Left ventricle myocardium inferior (tissue), 1 donor: ENCODE measurements at regions not wholly inside any gene's neighbourhood (a gene's known extent, or its start where the extent isn't known, plus 50 kb on each side); places are given as distances from the start of the nearest gene placed in this dataset.

ENCODE experiments used
- DNase-seq: peaks from one replicate; pipeline ENCODE4 v3.0.0-alpha.2; 2020
- H3K27ac ChIP-seq: fragments of 200-600 bp; replicated peaks from 2 replicates; pipeline ENCODE4 v1.8.0; 2021
- H3K27me3 ChIP-seq: fragments of 200-600 bp; 2 replicates; pipeline ENCODE4 v1.8.0; 2021; ENCODE audit warnings: low read depth
- H3K36me3 ChIP-seq: fragments of 200-600 bp; 2 replicates; pipeline ENCODE4 v1.8.0; 2021
- H3K4me1 ChIP-seq: fragments of 200-600 bp; 2 replicates; pipeline ENCODE4 v1.8.0; 2021
- H3K4me3 ChIP-seq: fragments of 200-600 bp; 2 replicates; pipeline ENCODE4 v1.8.0; 2021; ENCODE audit warnings: mild to moderate bottlenecking, moderate library complexity
- H3K9me3 ChIP-seq: fragments of 200-600 bp; replicated peaks from 2 replicates; pipeline ENCODE4 v1.8.0; 2021
- CTCF ChIP-seq: fragments of 200-600 bp; IDR thresholded peaks from 2 replicates; pipeline ENCODE4 v1.8.0; 2021; ENCODE audit warnings: antibody characterized with exemption, mild to moderate bottlenecking, borderline replicate concordance
- intact Hi-C: fragments of 100-400 bp; cut with micrococcal nuclease; formaldehyde crosslinking; loops from one replicate; pipeline ENCODE4 v1.11.0; 2022
- donor health status: DM: no; HTN: yes; CAD: no; lungs with severe emphysema.

DNA sequence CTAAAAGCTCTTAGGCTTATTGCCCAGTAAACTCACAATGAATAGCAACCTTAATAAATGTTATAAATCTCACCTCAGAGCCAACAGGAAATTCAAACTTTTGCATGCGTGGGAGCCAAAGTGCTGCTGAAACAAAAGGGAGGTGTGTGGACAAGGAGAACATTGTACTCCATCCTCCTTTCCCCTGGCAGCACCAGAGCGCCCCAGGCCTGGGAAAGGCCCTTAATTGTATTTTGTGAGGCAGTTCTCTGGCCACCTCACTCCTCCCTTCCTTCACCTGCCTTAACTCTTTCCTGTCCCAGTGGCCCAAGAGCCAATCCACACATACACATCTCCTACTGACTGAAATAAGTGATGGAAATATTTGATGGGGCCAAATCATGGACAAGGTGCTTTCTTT is 648.5 kb downstream of the LMO4 start:
- no peak for DNase-seq
- intact Hi-C loops, result no loop called here
- no peak overlapping the region for H3K27ac ChIP-seq
- H3K27me3 ChIP-seq, result no peaks in the 10 kb centered on the region
- H3K9me3 ChIP-seq, result no peaks in the 10 kb centered on the region
- no peak for TF ChIP-seq CTCF
- no peaks in the 10 kb centered on the region for H3K4me1 ChIP-seq
- H3K36me3 ChIP-seq, result no peaks in the 10 kb centered on the region
- no peak overlapping the region for H3K4me3 ChIP-seq

DNA sequence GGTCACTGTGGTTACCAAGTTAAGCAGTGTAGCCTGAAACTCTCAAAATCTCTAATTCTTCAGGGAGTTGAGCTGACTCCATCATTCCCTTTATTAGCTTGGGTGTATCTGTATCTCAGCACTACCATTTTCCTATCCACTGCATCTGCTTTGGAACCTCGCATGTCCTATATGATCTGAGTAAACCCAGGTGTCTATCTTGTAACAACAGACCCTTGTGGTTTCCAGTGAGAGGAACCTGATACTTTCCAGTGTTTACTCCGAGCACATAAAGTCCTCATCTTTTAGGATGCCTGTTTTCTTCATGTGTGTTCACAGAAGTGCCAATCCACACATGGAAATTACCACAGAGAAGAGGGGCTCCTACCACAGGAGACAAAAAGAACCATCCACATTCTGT is 650.4 kb downstream of the LMO4 start:
- no peak for TF ChIP-seq CTCF
- intact Hi-C loops, result no loop called here
- DNase-seq, result no peak
- no peaks in the 10 kb centered on the region for H3K36me3 ChIP-seq
- no peak overlapping the region for H3K27ac ChIP-seq
- H3K9me3 ChIP-seq, result no peaks in the 10 kb centered on the region
- no peak overlapping the region for H3K4me3 ChIP-seq
- no peaks in the 10 kb centered on the region for H3K4me1 ChIP-seq
- H3K27me3 ChIP-seq, result peaks cover 10% of the 10 kb centered on the region

DNA sequence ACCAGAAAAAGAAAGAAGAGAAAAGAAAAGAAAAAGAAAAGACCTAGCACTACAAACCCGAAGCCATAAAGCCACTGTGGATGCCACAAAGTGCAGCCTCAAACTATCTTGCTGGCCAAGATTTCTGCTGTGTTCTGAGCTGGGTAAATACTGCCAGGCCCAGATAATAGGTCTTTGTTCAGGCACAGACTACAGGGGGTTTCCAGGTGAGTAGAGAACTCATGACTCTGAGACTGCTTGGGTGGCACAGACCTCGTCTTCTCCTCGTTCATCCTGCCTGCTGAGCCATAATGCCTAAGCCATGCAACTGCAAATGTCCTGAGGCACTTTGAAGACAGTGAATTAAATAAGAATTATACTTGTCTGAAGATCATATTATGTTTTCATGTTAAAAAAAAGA is 651.8 kb downstream of the LMO4 start:
- no peak for DNase-seq
- H3K4me3 ChIP-seq, result no peak overlapping the region
- intact Hi-C loops, result no loop called here

GRCh38 chr1:87981386-87981785 is 652.7 kb downstream of the LMO4 start:
- no peaks in the 10 kb centered on the region for H3K36me3 ChIP-seq
- no peaks in the 10 kb centered on the region for H3K9me3 ChIP-seq
- no peak for DNase-seq
- H3K27me3 ChIP-seq, result peaks cover 10% of the 10 kb centered on the region
- no peak for TF ChIP-seq CTCF
- intact Hi-C loops, result no loop called here
- H3K27ac ChIP-seq, result no peak overlapping the region
- H3K4me3 ChIP-seq, result no peak overlapping the region
- no peaks in the 10 kb centered on the region for H3K4me1 ChIP-seq

More for the DNA sequence above, 651.8 kb downstream of the LMO4 start:
- H3K9me3 ChIP-seq, result no peaks in the 10 kb centered on the region
- peaks cover 10% of the 10 kb centered on the region for H3K27me3 ChIP-seq
- no peak overlapping the region for H3K27ac ChIP-seq
- no peaks in the 10 kb centered on the region for H3K36me3 ChIP-seq
- no peak for TF ChIP-seq CTCF
- H3K4me1 ChIP-seq, result no peaks in the 10 kb centered on the region

- DNase-seq, result no peak
- no peak overlapping the region for H3K27ac ChIP-seq
- peaks cover 10% of the 10 kb centered on the region for H3K27me3 ChIP-seq
- no peaks in the 10 kb centered on the region for H3K9me3 ChIP-seq
- no peaks in the 10 kb centered on the region for H3K36me3 ChIP-seq
- TF ChIP-seq CTCF, result no peak
- no peaks in the 10 kb centered on the region for H3K4me1 ChIP-seq
- H3K4me3 ChIP-seq, result no peak overlapping the region
- intact Hi-C loops, result no loop called here
These were observed 653.1 kb downstream of the LMO4 start for GRCh38 chr1:87981810-87982209.

- Histone ChIP-seq H3K36me3 (no peaks in the 10 kb centered on the region), H3K4me3 (no peak overlapping the region), H3K27me3 (peaks cover 10% of the 10 kb centered on the region), H3K4me1 (no peaks in the 10 kb centered on the region), H3K27ac (no peak overlapping the region), H3K9me3 (no peaks in the 10 kb centered on the region)
- intact Hi-C loops, result no loop called here
- no peak for TF ChIP-seq CTCF
- no peak for DNase-seq
These were observed 655.2 kb downstream of the LMO4 start for GRCh38 chr1:87983841-87984240.
